Endothelial cell of umbilical vein (primary cell): ENCODE measurements at regions not wholly inside any gene's neighbourhood (a gene's known extent, or its start where the extent isn't known, plus 50 kb on each side); places are given as distances from the start of the nearest gene placed in this dataset.

Experiments used
- BruUV-seq: library from RNA; stranded (reverse); fragments of 400-500 nt; replicated peaks from 2 replicates; lab custom pipeline; 2021; lab: Mats Ljungman, UMichigan
- CTCF ChIA-PET: fragments of 300-600, 350-600 bp; sonication (Branson Sonifier 250); formaldehyde crosslinking; loops from one replicate; lab custom pipeline; 2021; ENCODE audit warnings: antibody characterized with exemption, inconsistent platforms; lab: Charles Lee
- POLR2A ChIA-PET: fragments of 300-600, 350-600 bp; sonication (Branson Sonifier 250); formaldehyde crosslinking; loops from one replicate; lab custom pipeline; 2021; ENCODE audit warnings: antibody characterized with exemption, inconsistent platforms; lab: Charles Lee
- DNase-seq: peaks from one replicate; pipeline ENCODE4 v3.0.0-alpha.2; 2011; ENCODE audit warnings: low read depth, low spot score
- FAIRE-seq: peaks from 2 replicates; lab custom pipeline; 2011; peaks lifted over from hg19 to GRCh38; lab: Jason Lieb, UNC
- H2AFZ ChIP-seq: 2 replicates; pipeline ENCODE4 v1.6.0; 2012; ENCODE audit warnings: low read depth, low read length, control low read depth, inconsistent platforms
- H3K27ac ChIP-seq: 2 replicates; pipeline ENCODE4 v1.5.1; 2011; ENCODE audit warnings: low read depth, mild to moderate bottlenecking, control low read depth, low read length, moderate library complexity; ENCODE audit not compliant: insufficient read depth
- H3K27me3 ChIP-seq, 2 experiments: 2 replicates each; pipeline versions ENCODE4 v1.6.0 to v1.6.1; 2011; ENCODE audit warnings: low read length in 2 of 2, mixed read lengths in 1 of 2; ENCODE audit not compliant: control insufficient read depth in 2 of 2, insufficient read depth in 2 of 2
- H3K36me3 ChIP-seq, 2 experiments: 2 replicates in 1 of 2; 3 replicates in 1 of 2; pipeline ENCODE4 v1.5.1; 2011; ENCODE audit warnings: low read length in 2 of 2, mild to moderate bottlenecking in 1 of 2, moderate library complexity in 1 of 2; ENCODE audit not compliant: control insufficient read depth in 2 of 2, insufficient read depth in 2 of 2; ENCODE audit errors: extremely low read depth in 1 of 2
- H3K4me1 ChIP-seq: 3 replicates; pipeline ENCODE4 v1.5.1; 2011; ENCODE audit warnings: mild to moderate bottlenecking, low read length; ENCODE audit not compliant: control insufficient read depth, insufficient read depth; ENCODE audit errors: extremely low read depth
- H3K4me2 ChIP-seq: 2 replicates; pipeline ENCODE4 v1.6.1; 2011; ENCODE audit warnings: low read length, control low read depth, mixed read lengths; ENCODE audit not compliant: insufficient read depth
- H3K4me3 ChIP-seq, 3 experiments: fragments of 200-600 bp in 1 of 3; sonication (generic), shearing (Covaris generic) in 1 of 3; replicated peaks in 1 of 3; 2 replicates each; pipeline ENCODE4 v1.5.1; 2011 to 2016; ENCODE audit warnings: control low read depth in 3 of 3, low read length in 3 of 3, mild to moderate bottlenecking in 2 of 3, inconsistent platforms in 1 of 3, low read depth in 1 of 3, moderate library complexity in 1 of 3; ENCODE audit not compliant: insufficient read depth in 1 of 3
- H3K79me2 ChIP-seq: 2 replicates; pipeline ENCODE4 v1.6.0; 2012; ENCODE audit warnings: low read length, inconsistent platforms; ENCODE audit not compliant: control insufficient read depth, insufficient read depth
- H3K9ac ChIP-seq: replicated peaks from 2 replicates; pipeline ENCODE3; 2011; ENCODE audit warnings: low read length, control low read depth; ENCODE audit not compliant: insufficient read depth; ENCODE audit errors: extremely low read depth
- H3K9me1 ChIP-seq: replicated peaks from 3 replicates; pipeline ENCODE4 v1.6.0; 2011; ENCODE audit warnings: mild to moderate bottlenecking, low read length; ENCODE audit not compliant: control insufficient read depth, insufficient read depth; ENCODE audit errors: extremely low read depth
- H3K9me3 ChIP-seq: replicated peaks from 2 replicates; pipeline ENCODE4 v1.5.1; 2012; ENCODE audit warnings: low read length, inconsistent platforms; ENCODE audit not compliant: control insufficient read depth, insufficient read depth
- H4K20me1 ChIP-seq: replicated peaks from 2 replicates; pipeline ENCODE3; 2011; ENCODE audit warnings: mild to moderate bottlenecking, low read length; ENCODE audit not compliant: control insufficient read depth, insufficient read depth; ENCODE audit errors: extremely low read depth
- EZH2 ChIP-seq: IDR thresholded peaks from 2 replicates; pipeline ENCODE4 v1.6.1; 2012; ENCODE audit warnings: borderline replicate concordance, low read depth, mild to moderate bottlenecking, moderate library complexity, low read length, inconsistent platforms; ENCODE audit not compliant: severe bottlenecking
- FOS ChIP-seq: IDR thresholded peaks from 2 replicates; pipeline ENCODE4 v1.6.1; 2011; ENCODE audit warnings: mild to moderate bottlenecking, low read length, moderate library complexity, borderline replicate concordance; ENCODE audit not compliant: insufficient read depth
- GATA2 ChIP-seq: IDR thresholded peaks from 2 replicates; pipeline ENCODE4 v1.7.0; 2011; ENCODE audit warnings: low read depth, mild to moderate bottlenecking, moderate library complexity, mixed read lengths, low read length; ENCODE audit not compliant: insufficient read length, insufficient read depth
- JUN ChIP-seq: IDR thresholded peaks from 2 replicates; pipeline ENCODE4 v1.6.1; 2011; ENCODE audit warnings: borderline replicate concordance, low read depth; ENCODE audit not compliant: insufficient read length, insufficient read depth
- MYC ChIP-seq: IDR thresholded peaks from one replicate; pipeline ENCODE4 v1.6.1; 2011; ENCODE audit warnings: mild to moderate bottlenecking, low read depth, low read length
- POLR2A ChIP-seq: IDR thresholded peaks from 2 replicates; pipeline ENCODE4 v1.6.1; 2012; ENCODE audit warnings: low read depth, mild to moderate bottlenecking, control low read depth, low read length
- POLR2AphosphoS5 ChIP-seq: IDR thresholded peaks from 2 replicates; pipeline ENCODE4 v1.6.1; 2012; ENCODE audit warnings: low read depth, mild to moderate bottlenecking, control low read depth, low read length, moderate library complexity; ENCODE audit not compliant: insufficient read depth
- dilution Hi-C: fragments of 300-500 bp; cut with MboI; formaldehyde crosslinking; loops from one replicate; pipeline ENCODE4 v1.15.0; 2019; ENCODE audit warnings: low sequenced_read_pairs; ENCODE audit not compliant: extremely low pct_ligation_motif_present
- intact Hi-C: fragments of 100-400 bp; cut with micrococcal nuclease; formaldehyde crosslinking; loops from one replicate; pipeline ENCODE4 v1.10.0; 2022
- TF ChIP-seq, protein P1 (sequence below), 2 donors: IDR thresholded peaks; 1 replicate in 1 of 2; 2 replicates in 1 of 2; pipeline ENCODE4 v1.5.1; 2011; ENCODE audit warnings: low read length in 2 of 2, mild to moderate bottlenecking in 2 of 2, moderate library complexity in 2 of 2, control low read depth in 1 of 2, inconsistent platforms in 1 of 2, low read depth in 1 of 2; ENCODE audit not compliant: insufficient read depth in 1 of 2; ENCODE audit errors: extremely low read depth in 1 of 2
- TF ChIP-seq, protein P2 (sequence below): IDR thresholded peaks from 2 replicates; pipeline ENCODE4 v1.6.1; 2011; ENCODE audit not compliant: insufficient read depth, insufficient read length

DNA sequence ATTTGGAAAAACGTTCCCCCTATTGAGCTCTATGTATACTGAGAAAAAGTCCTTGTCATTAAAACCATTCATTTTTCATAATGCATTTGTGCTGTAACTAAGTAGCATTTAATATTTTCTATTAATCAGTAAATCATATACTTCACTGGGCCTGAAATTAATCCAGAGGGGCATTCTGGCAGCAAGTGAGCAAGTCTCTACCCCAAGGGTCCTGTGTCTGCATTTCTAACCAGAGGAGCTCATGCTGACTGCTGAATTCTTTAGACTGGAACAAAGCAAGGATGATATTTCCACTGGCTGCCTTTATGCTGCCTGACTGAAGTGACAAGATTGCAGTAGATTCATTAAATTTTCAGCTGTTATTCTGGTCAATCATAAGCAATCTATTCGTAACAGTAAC lies 246.5 kb downstream of the SLITRK2 start:
- no peaks in the 10 kb centered on the region for H3K9me1 ChIP-seq
- H3K79me2 ChIP-seq, result no peaks in the 10 kb centered on the region
- no peak for DNase-seq
- no TSS peak for BruUV-seq
- FAIRE-seq, result no peak
- H3K4me1 ChIP-seq, result no peaks in the 10 kb centered on the region
- CTCF ChIA-PET, result no interaction called here
- dilution Hi-C loops (no loop called here), intact Hi-C loops (no loop called here)
- H4K20me1 ChIP-seq, result no peaks in the 10 kb centered on the region
- no peaks in the 10 kb centered on the region for H3K36me3 ChIP-seq
- H2AFZ ChIP-seq, result no peak overlapping the region
- TF ChIP-seq EZH2, result no peak
- no peak for TF ChIP-seq GATA2
- TF ChIP-seq, protein P1, sequence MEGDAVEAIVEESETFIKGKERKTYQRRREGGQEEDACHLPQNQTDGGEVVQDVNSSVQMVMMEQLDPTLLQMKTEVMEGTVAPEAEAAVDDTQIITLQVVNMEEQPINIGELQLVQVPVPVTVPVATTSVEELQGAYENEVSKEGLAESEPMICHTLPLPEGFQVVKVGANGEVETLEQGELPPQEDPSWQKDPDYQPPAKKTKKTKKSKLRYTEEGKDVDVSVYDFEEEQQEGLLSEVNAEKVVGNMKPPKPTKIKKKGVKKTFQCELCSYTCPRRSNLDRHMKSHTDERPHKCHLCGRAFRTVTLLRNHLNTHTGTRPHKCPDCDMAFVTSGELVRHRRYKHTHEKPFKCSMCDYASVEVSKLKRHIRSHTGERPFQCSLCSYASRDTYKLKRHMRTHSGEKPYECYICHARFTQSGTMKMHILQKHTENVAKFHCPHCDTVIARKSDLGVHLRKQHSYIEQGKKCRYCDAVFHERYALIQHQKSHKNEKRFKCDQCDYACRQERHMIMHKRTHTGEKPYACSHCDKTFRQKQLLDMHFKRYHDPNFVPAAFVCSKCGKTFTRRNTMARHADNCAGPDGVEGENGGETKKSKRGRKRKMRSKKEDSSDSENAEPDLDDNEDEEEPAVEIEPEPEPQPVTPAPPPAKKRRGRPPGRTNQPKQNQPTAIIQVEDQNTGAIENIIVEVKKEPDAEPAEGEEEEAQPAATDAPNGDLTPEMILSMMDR (IDR thresholded peaks at IDR 0.05; ENCODE audit: extremely low read depth in 1 of 2, insufficient read depth in 1 of 2, low read depth in 1 of 2, low read length in 2 of 2), result no peak
- TF ChIP-seq FOS, result no peak
- TF ChIP-seq MYC, result no peak
- TF ChIP-seq POLR2AphosphoS5, result no peak
- no peak for TF ChIP-seq POLR2A
- TF ChIP-seq, protein P2, sequence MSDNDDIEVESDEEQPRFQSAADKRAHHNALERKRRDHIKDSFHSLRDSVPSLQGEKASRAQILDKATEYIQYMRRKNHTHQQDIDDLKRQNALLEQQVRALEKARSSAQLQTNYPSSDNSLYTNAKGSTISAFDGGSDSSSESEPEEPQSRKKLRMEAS, result no peak
- no peak for TF ChIP-seq JUN
- no peak overlapping the region for H3K9ac ChIP-seq
- H3K9me3 ChIP-seq, result no peaks in the 10 kb centered on the region
- no peak overlapping the region for H3K27ac ChIP-seq
- H3K27me3 ChIP-seq, result no peaks in the 10 kb centered on the region
- POLR2A ChIA-PET, result no interaction called here
- no peak overlapping the region for H3K4me2 ChIP-seq
- H3K4me3 ChIP-seq, result no peak overlapping the region
